GM12892 (cell line): ENCODE measurements at regions not wholly inside any gene's neighbourhood (a gene's known extent, or its start where the extent isn't known, plus 50 kb on each side); places are given as distances from the start of the nearest gene placed in this dataset.

Experiments
- POLR2AphosphoS5 ChIP-seq: IDR thresholded peaks from 2 replicates; pipeline ENCODE4 v1.6.1; 2011; ENCODE audit warnings: low read depth, low read length, control low read depth
- TAF1 ChIP-seq: IDR thresholded peaks from 2 replicates; pipeline ENCODE4 v1.6.1; 2011; ENCODE audit warnings: low read depth, mild to moderate bottlenecking, control low read depth, low read length, borderline replicate concordance

- TF ChIP-seq POLR2AphosphoS5 (no peak), TAF1 (no peak)
Measured at GRCh38 chr13:67298297-67298696, 68.2 kb upstream of the PCDH9 start.
